ENCODE measurements at regions not wholly inside any gene's neighbourhood (a gene's known extent, or its start where the extent isn't known, plus 50 kb on each side); places are given as distances from the start of the nearest gene placed in this dataset.

DNA sequence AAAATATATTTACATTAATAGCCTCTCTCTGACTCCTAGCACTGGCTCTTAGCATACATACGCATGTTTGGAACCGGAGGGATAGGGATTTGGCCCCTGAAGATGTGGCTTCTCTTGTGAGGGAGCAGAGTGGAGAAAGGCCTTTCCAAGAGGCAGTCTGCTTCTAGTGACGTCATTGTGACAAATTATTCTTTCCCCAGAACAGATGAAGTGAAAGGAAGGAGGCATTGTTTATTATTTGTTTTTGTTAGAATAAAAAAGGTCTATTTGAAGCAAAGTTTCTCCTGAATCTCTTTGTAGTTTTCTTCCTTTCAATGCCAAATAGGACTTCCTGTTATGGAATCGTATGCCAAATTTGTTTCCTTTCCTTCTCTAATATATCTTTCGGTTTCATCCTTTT is 361.6 kb downstream of the ICE1 start:
- TF ChIP-seq CTCF (IDR thresholded peaks at IDR 0.05; ENCODE audit: borderline replicate concordance, extremely low read depth, low read length, poor library complexity, severe bottlenecking) (no peak), EZH2 (IDR thresholded peaks at IDR 0.05; ENCODE audit: borderline replicate concordance, low read depth, low read length, severe bottlenecking) (no peak)
